ENCODE measurements at regions not wholly inside any gene's neighbourhood (a gene's known extent, or its start where the extent isn't known, plus 50 kb on each side); places are given as distances from the start of the nearest gene placed in this dataset.

GRCh38 chr6:27136077-27136644 is 111.3 kb upstream of the PRSS16 start:
- TF ChIP-seq CTCF (IDR thresholded peaks at IDR 0.05) (no peak), NR1H2 (CRISPR knock-in tag; IDR thresholded peaks at IDR 0.05) (no peak), ZNF512 (CRISPR knock-in tag; IDR thresholded peaks at IDR 0.05; ENCODE audit: borderline replicate concordance) (no peak), ETV6 (CRISPR knock-in tag; IDR thresholded peaks at IDR 0.05) (no peak), ZNF232 (CRISPR knock-in tag; IDR thresholded peaks at IDR 0.05) (no peak), RELA (CRISPR knock-in tag; IDR thresholded peaks at IDR 0.05; ENCODE audit: borderline replicate concordance) (no peak), PRDM15 (CRISPR knock-in tag; IDR thresholded peaks at IDR 0.05) (no peak), MAX (CRISPR knock-in tag; IDR thresholded peaks at IDR 0.05) (no peak), IRF1 (CRISPR knock-in tag; IDR thresholded peaks at IDR 0.05) (no peak), IRF2 (CRISPR knock-in tag; IDR thresholded peaks at IDR 0.05; ENCODE audit: borderline replicate concordance, low read depth) (no peak), USF2 (CRISPR knock-in tag; IDR thresholded peaks at IDR 0.05) (no peak), ZNF263 (CRISPR knock-in tag; IDR thresholded peaks at IDR 0.05; ENCODE audit: low read depth) (no peak), GABPB1 (CRISPR knock-in tag; IDR thresholded peaks at IDR 0.05) (no peak), ATF1 (CRISPR knock-in tag; IDR thresholded peaks at IDR 0.05) (no peak)

All from WTC11 (cell line).